ENCODE measurements at regions not wholly inside any gene's neighbourhood (a gene's known extent, or its start where the extent isn't known, plus 50 kb on each side); places are given as distances from the start of the nearest gene placed in this dataset.

DNA sequence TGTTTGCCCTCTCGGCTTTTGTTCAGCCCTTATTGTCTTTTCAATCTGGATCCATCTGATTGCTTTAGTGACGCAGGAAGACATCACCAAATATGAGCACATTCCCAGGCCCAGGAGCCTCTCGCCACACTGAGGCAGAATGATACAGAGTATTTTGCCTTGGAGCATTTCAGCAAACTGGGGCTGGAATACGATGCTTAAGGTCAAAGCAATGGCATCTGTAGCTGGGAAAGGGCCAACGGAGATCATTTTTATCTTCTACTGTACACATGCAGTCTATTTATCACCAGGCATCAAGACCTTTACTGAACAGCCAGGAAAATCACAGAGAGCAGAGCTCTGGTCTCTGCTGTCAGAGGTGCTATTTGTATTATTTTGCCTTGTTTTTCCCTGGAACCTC is 655.3 kb downstream of the RNF144B start:
- TF ChIP-seq, protein P1, sequence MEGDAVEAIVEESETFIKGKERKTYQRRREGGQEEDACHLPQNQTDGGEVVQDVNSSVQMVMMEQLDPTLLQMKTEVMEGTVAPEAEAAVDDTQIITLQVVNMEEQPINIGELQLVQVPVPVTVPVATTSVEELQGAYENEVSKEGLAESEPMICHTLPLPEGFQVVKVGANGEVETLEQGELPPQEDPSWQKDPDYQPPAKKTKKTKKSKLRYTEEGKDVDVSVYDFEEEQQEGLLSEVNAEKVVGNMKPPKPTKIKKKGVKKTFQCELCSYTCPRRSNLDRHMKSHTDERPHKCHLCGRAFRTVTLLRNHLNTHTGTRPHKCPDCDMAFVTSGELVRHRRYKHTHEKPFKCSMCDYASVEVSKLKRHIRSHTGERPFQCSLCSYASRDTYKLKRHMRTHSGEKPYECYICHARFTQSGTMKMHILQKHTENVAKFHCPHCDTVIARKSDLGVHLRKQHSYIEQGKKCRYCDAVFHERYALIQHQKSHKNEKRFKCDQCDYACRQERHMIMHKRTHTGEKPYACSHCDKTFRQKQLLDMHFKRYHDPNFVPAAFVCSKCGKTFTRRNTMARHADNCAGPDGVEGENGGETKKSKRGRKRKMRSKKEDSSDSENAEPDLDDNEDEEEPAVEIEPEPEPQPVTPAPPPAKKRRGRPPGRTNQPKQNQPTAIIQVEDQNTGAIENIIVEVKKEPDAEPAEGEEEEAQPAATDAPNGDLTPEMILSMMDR (IDR thresholded peaks at IDR 0.05; ENCODE audit: low read length): no peak
- no peak for TF ChIP-seq EZH2 (IDR thresholded peaks at IDR 0.05; ENCODE audit: borderline replicate concordance, low read length)

Data from OCI-LY1 (cell line).